ENCODE measurements at regions not wholly inside any gene's neighbourhood (a gene's known extent, or its start where the extent isn't known, plus 50 kb on each side); places are given as distances from the start of the nearest gene placed in this dataset.

- DNase-seq, result no peak
These were observed 348.7 kb downstream of the MAN2A1 start for GRCh38 chr5:110038297-110038997.

DNA sequence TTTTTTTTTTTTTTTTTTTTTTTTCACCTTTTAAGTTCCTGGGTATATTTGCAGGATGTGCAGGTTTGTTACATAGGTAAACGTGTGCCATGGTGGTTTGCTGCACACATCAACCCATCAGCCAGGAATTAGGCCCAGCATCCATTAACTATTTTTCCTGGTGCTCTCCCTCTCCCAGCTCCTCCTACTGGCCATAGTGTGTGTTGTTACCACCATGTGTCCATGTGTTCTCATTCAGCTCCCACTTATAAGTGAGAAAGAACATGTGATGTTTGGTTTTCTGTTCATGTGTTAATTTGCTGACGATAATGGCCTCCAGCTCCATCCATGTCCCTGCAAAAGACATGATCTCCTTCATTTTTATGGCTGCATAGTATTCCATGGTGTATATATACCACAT is 350.5 kb downstream of the MAN2A1 start:
- DNase-seq, result no peak

DNA sequence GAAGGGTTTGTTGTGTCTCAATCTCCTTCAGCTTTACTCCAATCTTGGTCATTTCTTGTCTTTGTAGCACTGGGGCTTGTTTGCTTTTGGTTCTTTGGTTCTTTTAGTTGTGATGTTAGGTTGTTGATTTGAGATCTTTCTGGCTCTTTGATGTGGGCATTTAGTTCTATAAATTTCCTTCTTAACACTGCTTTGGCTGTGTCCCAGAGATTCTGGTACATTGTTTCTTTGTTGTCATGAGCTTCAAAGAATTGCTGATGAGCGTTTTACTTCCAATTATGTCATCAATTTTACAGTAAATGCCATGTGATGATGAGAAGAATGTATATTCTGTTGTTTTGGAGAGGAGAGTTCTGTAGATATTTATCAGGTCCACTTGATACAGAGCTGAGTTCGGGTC is 353.3 kb downstream of the MAN2A1 start:
- no peak for DNase-seq

DNA sequence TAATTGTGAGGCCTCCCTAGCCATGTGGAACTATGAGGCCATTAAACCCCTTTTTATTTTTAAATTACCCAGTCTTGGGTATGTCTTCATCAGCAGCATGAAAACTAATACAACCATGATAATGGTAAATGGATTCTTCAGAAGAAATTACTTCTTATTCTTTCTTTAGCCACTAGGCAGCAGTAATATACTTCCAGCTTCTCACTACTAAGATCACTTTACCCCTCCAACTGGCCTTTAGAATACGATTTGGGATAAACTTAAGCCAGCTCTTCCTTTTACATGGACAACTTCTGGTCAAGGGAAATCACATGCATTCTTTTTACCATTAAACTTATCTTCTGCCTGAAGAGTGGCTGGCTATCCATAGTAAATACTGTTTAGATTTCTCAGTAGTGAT is 355.4 kb downstream of the MAN2A1 start:
- no peak for DNase-seq

- DNase-seq, result peak; percentile 71 to 81
These were observed 358.8 kb downstream of the MAN2A1 start for GRCh38 chr5:110048491-110048890.

- DNase-seq, result no peak
These were observed 360.1 kb downstream of the MAN2A1 start for GRCh38 chr5:110049816-110050215.

GRCh38 chr5:110050640-110051345 is 361.1 kb downstream of the MAN2A1 start:
- no peak for DNase-seq

DNA sequence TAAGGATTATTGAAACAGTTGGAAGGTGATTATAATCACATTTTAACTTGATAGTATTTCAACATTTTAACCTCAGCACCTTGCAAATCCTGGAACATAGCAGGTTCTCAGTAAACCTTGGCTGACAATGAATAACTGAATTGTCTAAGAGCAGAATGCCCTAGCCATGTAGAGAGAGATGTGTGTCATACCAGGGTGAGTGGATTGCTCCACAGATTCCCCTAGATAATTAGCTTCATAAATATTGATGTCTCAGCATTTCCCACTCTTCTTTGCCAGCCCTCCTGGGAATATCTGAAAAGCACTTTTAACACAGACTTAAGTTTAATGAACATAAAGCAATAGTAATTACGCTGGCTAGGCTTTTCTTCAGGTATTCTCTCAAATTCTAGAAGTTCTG is 363.5 kb downstream of the MAN2A1 start:
- no peak for DNase-seq

- DNase-seq, result no peak
These were observed 364.1 kb downstream of the MAN2A1 start for GRCh38 chr5:110053824-110054223.

DNA sequence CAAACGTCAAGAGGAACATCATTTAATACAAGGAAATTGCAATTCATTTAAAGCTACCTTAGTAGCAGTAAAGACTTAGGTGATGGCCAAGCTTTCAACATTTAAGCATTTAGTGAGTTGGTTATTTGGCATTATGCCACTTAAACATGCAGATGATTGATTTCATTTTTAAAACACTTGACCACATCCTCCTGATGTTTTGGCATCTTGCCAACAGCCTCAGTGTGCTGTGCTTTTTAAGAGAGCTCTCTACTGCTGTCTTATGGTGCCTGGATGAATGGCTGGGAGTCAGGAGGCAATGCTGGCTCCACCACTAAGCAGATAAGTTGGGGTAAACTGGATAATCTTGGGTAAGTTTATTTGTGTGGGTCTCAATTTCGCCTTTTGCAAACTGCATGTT is 364.5 kb downstream of the MAN2A1 start:
- DNase-seq, result peak; percentile 34 to 76

DNA sequence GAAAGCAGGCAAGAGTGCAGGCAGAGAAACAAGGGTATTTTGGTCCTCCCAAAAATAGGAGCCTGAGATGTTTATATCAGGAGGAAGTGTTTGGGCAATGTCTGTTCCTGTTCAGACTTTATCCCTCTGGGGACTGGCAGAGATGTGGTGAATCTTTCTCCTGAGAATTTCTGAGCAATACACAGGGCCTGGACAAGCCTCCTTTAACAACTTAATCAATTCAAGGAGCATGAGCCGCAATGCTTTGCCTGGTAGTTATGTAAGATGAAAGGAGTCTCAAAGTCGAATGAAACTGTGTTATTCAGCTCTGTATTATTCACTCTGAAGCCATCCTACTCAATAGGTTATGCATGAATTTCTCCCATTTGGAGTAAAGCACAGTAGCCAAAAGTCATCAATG is 365.6 kb downstream of the MAN2A1 start:
- no peak for DNase-seq

GRCh38 chr5:110056580-110057114 is 366.9 kb downstream of the MAN2A1 start:
- no peak for DNase-seq

GRCh38 chr5:110058175-110058574 is 368.4 kb downstream of the MAN2A1 start:
- no peak for DNase-seq

- DNase-seq, result no peak
These were observed 372.5 kb downstream of the MAN2A1 start for GRCh38 chr5:110062246-110062645.

GRCh38 chr5:110063640-110064602 is 374.2 kb downstream of the MAN2A1 start:
- DNase-seq, result no peak

GRCh38 chr5:110064603-110065268 is 375.0 kb downstream of the MAN2A1 start:
- no peak for DNase-seq

- no peak for DNase-seq
These were observed 381.1 kb downstream of the MAN2A1 start for GRCh38 chr5:110070836-110071235.

- DNase-seq, result no peak
These were observed 382.9 kb downstream of the MAN2A1 start for GRCh38 chr5:110072651-110073050.

DNA sequence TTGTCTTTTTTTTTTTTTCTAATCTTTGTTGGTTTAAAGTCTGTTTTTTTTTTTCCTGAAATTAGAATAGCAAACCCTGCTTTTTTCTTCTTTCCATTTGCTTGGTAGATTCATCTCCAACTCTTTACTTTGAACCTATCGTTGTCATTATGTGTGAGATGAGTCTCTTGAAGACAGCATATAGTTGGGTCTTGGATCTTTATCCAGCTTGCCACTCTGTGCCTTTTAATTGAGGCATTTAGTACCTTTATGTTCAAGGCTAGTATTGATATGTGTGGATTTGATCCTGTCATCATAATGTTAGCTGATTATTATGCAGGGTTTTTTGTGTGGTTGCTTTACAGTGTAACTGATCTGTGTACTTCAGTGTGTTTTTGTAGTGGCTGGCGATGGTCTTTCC is 383.8 kb downstream of the MAN2A1 start:
- no peak for DNase-seq

- no peak for DNase-seq
These were observed 385.9 kb downstream of the MAN2A1 start for GRCh38 chr5:110075656-110076055.

DNA sequence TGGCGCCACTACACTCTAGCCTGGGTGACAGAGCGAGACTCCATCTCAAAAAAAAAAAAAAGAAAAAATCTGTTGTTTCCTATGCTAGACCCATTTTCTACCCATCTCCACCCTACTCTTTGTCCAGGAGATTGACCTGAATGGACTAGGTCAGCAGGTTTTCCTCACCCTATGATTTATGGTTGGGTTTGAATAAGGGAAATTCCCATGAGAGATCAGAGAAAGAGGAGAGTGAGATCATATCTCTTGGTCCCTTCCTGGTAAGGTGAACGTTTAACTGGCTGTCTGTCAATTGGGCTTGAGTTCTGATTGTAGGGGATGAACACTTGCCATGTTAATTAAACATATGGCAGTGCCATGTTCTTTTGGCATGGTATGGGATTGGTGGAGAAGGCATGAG is 387.4 kb downstream of the MAN2A1 start:
- no peak for DNase-seq

GRCh38 chr5:110082194-110082593 is 392.5 kb downstream of the MAN2A1 start:
- DNase-seq, result no peak

- no peak for DNase-seq
These were observed 393.1 kb downstream of the MAN2A1 start for GRCh38 chr5:110082863-110083262.

Measured in NCI-H524 (cell line).